H1 (cell line): ENCODE measurements at regions not wholly inside any gene's neighbourhood (a gene's known extent, or its start where the extent isn't known, plus 50 kb on each side); places are given as distances from the start of the nearest gene placed in this dataset.

Experiments used
- CTCF ChIA-PET: fragments of 300-600 bp; sonication (Branson Sonifier 250); formaldehyde crosslinking; loops from one replicate; lab custom pipeline; 2021; ENCODE audit not compliant: partially characterized antibody; lab: Charles Lee
- POLR2A ChIA-PET: fragments of 300-600 bp; sonication (Branson Sonifier 250); formaldehyde crosslinking; loops from one replicate; lab custom pipeline; 2021; ENCODE audit warnings: inconsistent platforms; ENCODE audit not compliant: partially characterized antibody; lab: Charles Lee
- DNase-seq, 2 experiments: peaks; one replicate each; pipeline versions ENCODE4 v3.0.0 to v3.0.0-alpha.2; 2010 to 2022; ENCODE audit warnings: low spot score in 2 of 2, low read depth in 1 of 2, mixed read lengths in 1 of 2
- FAIRE-seq: peaks from 2 replicates; lab custom pipeline; 2011; peaks lifted over from hg19 to GRCh38; lab: Jason Lieb, UNC
- H2AFZ ChIP-seq: 2 replicates; pipeline ENCODE4 v1.8.1; 2012; ENCODE audit warnings: low read length, inconsistent platforms
- H2AK5ac ChIP-seq: 2 replicates; pipeline ENCODE4 v1.6.1; 2013; ENCODE audit warnings: low read depth, low read length
- H2BK120ac ChIP-seq: replicated peaks from 2 replicates; pipeline ENCODE3; 2013; ENCODE audit warnings: low read depth, low read length, inconsistent platforms
- H2BK12ac ChIP-seq: 2 replicates; pipeline ENCODE4 v1.6.1; 2013; ENCODE audit warnings: low read depth, low read length
- H2BK15ac ChIP-seq: 2 replicates; pipeline ENCODE4 v1.6.1; 2013; ENCODE audit warnings: low read length
- H2BK20ac ChIP-seq: 2 replicates; pipeline ENCODE4 v1.6.1; 2013; ENCODE audit warnings: low read length
- H2BK5ac ChIP-seq: 2 replicates; pipeline ENCODE4 v1.6.1; 2013; ENCODE audit warnings: low read depth, low read length
- H3K14ac ChIP-seq: 2 replicates; pipeline ENCODE4 v1.6.1; 2013; ENCODE audit warnings: inconsistent platforms; ENCODE audit not compliant: insufficient read length
- H3K18ac ChIP-seq: 2 replicates; pipeline ENCODE4 v1.6.1; 2013; ENCODE audit warnings: low read length; ENCODE audit errors: extremely low read depth
- H3K23ac ChIP-seq: 2 replicates; pipeline ENCODE4 v1.6.1; 2013; ENCODE audit warnings: inconsistent platforms; ENCODE audit not compliant: insufficient read length
- H3K23me2 ChIP-seq: 2 replicates; pipeline ENCODE4 v1.6.1; 2013; ENCODE audit warnings: low read depth, low read length
- H3K27ac ChIP-seq: 2 replicates; pipeline ENCODE4 v1.6.1; 2011; ENCODE audit warnings: low read depth, low read length, inconsistent platforms
- H3K27me3 ChIP-seq, 4 experiments: replicated peaks in 1 of 4; 1 replicate in 1 of 4; 2 replicates in 3 of 4; pipeline versions ENCODE4 v1.6.1 to v1.8.1; 2011 to 2013; ENCODE audit warnings: low read length in 3 of 4, mild to moderate bottlenecking in 3 of 4, inconsistent platforms in 2 of 4, mixed read lengths in 2 of 4, moderate library complexity in 1 of 4; ENCODE audit not compliant: control insufficient read depth in 3 of 4, insufficient read depth in 3 of 4; ENCODE audit errors: extremely low read depth in 1 of 4
- H3K36me3 ChIP-seq, 4 experiments: 2 replicates each; pipeline versions ENCODE4 v1.6.1 to v1.8.1; 2011 to 2013; ENCODE audit warnings: mild to moderate bottlenecking in 4 of 4, low read length in 3 of 4, moderate library complexity in 2 of 4, control low read depth in 1 of 4, inconsistent platforms in 1 of 4; ENCODE audit not compliant: insufficient read depth in 4 of 4, control insufficient read depth in 2 of 4
- H3K4ac ChIP-seq: replicated peaks from 2 replicates; pipeline ENCODE3; 2013; ENCODE audit warnings: low read length, low read depth, mixed read lengths, inconsistent platforms; ENCODE audit not compliant: insufficient read length
- H3K4me1 ChIP-seq, 4 experiments: replicated peaks in 1 of 4; 1 replicate in 1 of 4; 2 replicates in 3 of 4; pipeline versions ENCODE4 v1.6.1 to v1.8.1; 2011 to 2013; ENCODE audit warnings: low read length in 3 of 4, inconsistent platforms in 2 of 4, mixed read lengths in 1 of 4; ENCODE audit not compliant: insufficient read depth in 4 of 4, control insufficient read depth in 3 of 4
- H3K4me2 ChIP-seq, 2 experiments: 2 replicates each; pipeline versions ENCODE4 v1.6.1 to v1.8.1; 2011 to 2013; ENCODE audit warnings: low read depth in 2 of 2, low read length in 2 of 2, control low read depth in 1 of 2, inconsistent platforms in 1 of 2, mild to moderate bottlenecking in 1 of 2; ENCODE audit not compliant: insufficient read depth in 1 of 2
- H3K4me3 ChIP-seq, 4 experiments: fragments of 200-600, 300-600 bp in 1 of 4; sonication (generic), shearing (Covaris generic), sonication (Bioruptor Twin) in 1 of 4; 2 replicates each; pipeline versions ENCODE4 v1.5.1 to v1.8.1; 2011 to 2016; ENCODE audit warnings: low read length in 4 of 4, low read depth in 3 of 4, control low read depth in 2 of 4, inconsistent platforms in 2 of 4, mild to moderate bottlenecking in 2 of 4, mixed read lengths in 1 of 4, moderate library complexity in 1 of 4; ENCODE audit not compliant: insufficient read depth in 2 of 4; ENCODE audit errors: extremely low read depth in 1 of 4
- H3K56ac ChIP-seq: replicated peaks from 2 replicates; pipeline ENCODE3; 2013; ENCODE audit warnings: low read depth, mild to moderate bottlenecking, mixed read lengths, low read length, inconsistent platforms; ENCODE audit not compliant: insufficient read length
- H3K79me1 ChIP-seq: 2 replicates; pipeline ENCODE4 v1.6.1; 2013; ENCODE audit warnings: low read depth, low read length, control low read depth
- H3K79me2 ChIP-seq, 2 experiments: 2 replicates each; pipeline versions ENCODE4 v1.6.1 to v1.8.1; 2012 to 2013; ENCODE audit warnings: low read length in 2 of 2, mild to moderate bottlenecking in 2 of 2, inconsistent platforms in 1 of 2; ENCODE audit not compliant: insufficient read depth in 2 of 2, control insufficient read depth in 1 of 2
- H3K9ac ChIP-seq, 4 experiments: replicated peaks in 1 of 4; 1 replicate in 1 of 4; 2 replicates in 3 of 4; pipeline versions ENCODE4 v1.6.1 to v1.8.1; 2011 to 2013; ENCODE audit warnings: low read depth in 3 of 4, low read length in 3 of 4, control low read depth in 2 of 4, mild to moderate bottlenecking in 2 of 4, moderate library complexity in 2 of 4, inconsistent platforms in 1 of 4; ENCODE audit errors: extremely low read depth in 1 of 4
- H3K9me3 ChIP-seq, 2 experiments: 2 replicates each; pipeline versions ENCODE4 v1.6.1 to v1.8.1; 2012 to 2013; ENCODE audit warnings: mild to moderate bottlenecking in 2 of 2, moderate library complexity in 2 of 2, control low read depth in 1 of 2, inconsistent platforms in 1 of 2, low read depth in 1 of 2, low read length in 1 of 2, mixed read lengths in 1 of 2; ENCODE audit not compliant: insufficient read depth in 2 of 2
- H4K20me1 ChIP-seq, 2 experiments: replicated peaks in 1 of 2; 2 replicates each; pipeline versions ENCODE3 to v1.8.1; 2011 to 2013; ENCODE audit warnings: inconsistent platforms in 2 of 2, low read length in 2 of 2, mild to moderate bottlenecking in 1 of 2; ENCODE audit not compliant: insufficient read depth in 2 of 2, control insufficient read depth in 1 of 2
- H4K5ac ChIP-seq: 2 replicates; pipeline ENCODE4 v1.6.1; 2013; ENCODE audit warnings: low read length, low read depth, mixed read lengths, inconsistent platforms; ENCODE audit not compliant: insufficient read length
- H4K8ac ChIP-seq: 2 replicates; pipeline ENCODE4 v1.8.0; 2013; ENCODE audit warnings: mild to moderate bottlenecking, moderate library complexity, low read length, inconsistent platforms; ENCODE audit not compliant: insufficient read depth; ENCODE audit errors: extremely low read depth
- H4K91ac ChIP-seq: replicated peaks from 2 replicates; pipeline ENCODE3; 2013; ENCODE audit warnings: low read length, mixed read lengths, inconsistent platforms; ENCODE audit not compliant: insufficient read length
- ATF2 ChIP-seq: IDR thresholded peaks from 2 replicates; pipeline ENCODE4 v1.6.1; 2012; ENCODE audit warnings: low read length, inconsistent platforms
- ATF3 ChIP-seq: IDR thresholded peaks from 2 replicates; pipeline ENCODE4 v1.6.1; 2011; ENCODE audit warnings: low read depth, mild to moderate bottlenecking, low read length; ENCODE audit not compliant: insufficient read depth
- BACH1 ChIP-seq: IDR thresholded peaks from 2 replicates; pipeline ENCODE4 v1.6.1; 2012; ENCODE audit warnings: low read length, improper control_type of control experiment
- BCL11A ChIP-seq, 2 experiments: IDR thresholded peaks; one replicate each; pipeline ENCODE4 v1.6.1; 2011; ENCODE audit warnings: low read depth in 2 of 2, low read length in 2 of 2, mild to moderate bottlenecking in 2 of 2
- BRCA1 ChIP-seq: IDR thresholded peaks from 2 replicates; pipeline ENCODE4 v1.6.1; 2012; ENCODE audit warnings: low read depth, low read length, improper control_type of control experiment
- CBX5 ChIP-seq: fragments of 300-800, 300-1000 bp; sonication (generic); IDR thresholded peaks from 2 replicates; pipeline ENCODE4 v1.7.1; 2016; ENCODE audit warnings: antibody characterized with exemption, low read length, low read depth
- KDM1A ChIP-seq: fragments of 200-600, 300-600 bp; sonication (generic); IDR thresholded peaks from 2 replicates; pipeline ENCODE4 v1.7.1; 2016; ENCODE audit warnings: mild to moderate bottlenecking, low read length, borderline replicate concordance
- SIN3A ChIP-seq, 2 experiments: IDR thresholded peaks in 1 of 2; conservative IDR thresholded peaks in 1 of 2; 2 replicates each; pipeline ENCODE4 v1.6.1; 2011 to 2012; ENCODE audit warnings: low read length in 2 of 2, improper control_type of control experiment in 1 of 2, low read depth in 1 of 2, mild to moderate bottlenecking in 1 of 2
- SP1 ChIP-seq: IDR thresholded peaks from 2 replicates; pipeline ENCODE4 v1.6.1; 2011; ENCODE audit warnings: low read depth, low read length
- TAF1 ChIP-seq: IDR thresholded peaks from 2 replicates; pipeline ENCODE4 v1.6.1; 2011; ENCODE audit warnings: mild to moderate bottlenecking, low read depth, low read length
- TAF7 ChIP-seq: optimal IDR thresholded peaks from 2 replicates; pipeline ENCODE3; 2011; ENCODE audit warnings: low read depth, mild to moderate bottlenecking, inconsistent platforms, low read length, moderate library complexity, borderline replicate concordance
- WGBS, 2 experiments: shearing (Covaris generic) in 1 of 2; methylation state at CpG; one replicate each; pipeline versions ENCODE4 v1.1.6 to v1.1.7; 2013 to 2015; ENCODE audit warnings: low lambda C conversion rate in 2 of 2, mixed read lengths in 2 of 2, inconsistent platforms in 1 of 2, low coverage in 1 of 2, missing lambda C conversion rate in 1 of 2; ENCODE audit not compliant: insufficient replicate concordance in 2 of 2, insufficient coverage in 1 of 2, insufficient read length in 1 of 2; ENCODE audit errors: extremely low coverage in 1 of 2, missing lambda C conversion rate in 1 of 2; 5-methylcytosine and 5-hydroxymethylcytosine counted together
- TF ChIP-seq, protein P1 (sequence below): IDR thresholded peaks from 2 replicates; pipeline ENCODE4 v1.6.1; 2012; ENCODE audit warnings: inconsistent platforms

DNA sequence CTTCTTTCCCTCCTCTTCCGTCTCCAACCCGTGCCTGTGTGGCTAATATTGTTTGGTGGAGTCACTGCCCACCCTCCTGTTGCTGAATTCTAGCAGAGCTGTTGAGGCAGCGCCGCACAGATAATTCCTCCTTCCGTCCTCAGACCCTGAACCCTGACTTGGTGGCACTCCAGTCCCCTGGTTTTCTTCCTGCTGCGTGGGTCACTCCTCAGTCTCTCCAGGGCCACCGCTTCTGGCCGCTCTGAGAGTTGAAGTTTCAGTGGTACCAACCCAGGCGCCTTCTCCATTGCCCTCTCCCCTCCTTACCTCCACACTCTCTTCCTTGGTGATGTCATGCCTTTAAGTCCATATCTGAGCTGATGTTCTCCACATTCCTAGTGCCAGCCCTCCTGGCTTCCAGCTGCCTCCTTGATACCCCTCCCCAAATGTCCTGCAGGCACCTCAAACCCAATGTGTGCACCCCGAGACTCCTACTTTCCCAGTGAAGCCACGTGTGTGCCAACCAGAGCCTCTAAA lies 54.5 kb upstream of the RASD2 start:
- Histone ChIP-seq H3K79me1 (no peaks in the 10 kb centered on the region), H2AK5ac (no peak overlapping the region), H4K8ac (no peak overlapping the region), H3K9ac (no peak overlapping the region), H2BK12ac (no peak overlapping the region), H3K79me2 (no peaks in the 10 kb centered on the region), H2BK15ac (no peak overlapping the region), H3K4me3 (no peak overlapping the region), H2BK120ac (no peak overlapping the region), H2BK5ac (no peak overlapping the region), H3K27me3 (peaks cover 0 to 9% (median 0%) of the 10 kb centered on the region in 4 experiments; a peak in 4 of 7 replicates), H3K9me3 (no peaks in the 10 kb centered on the region), H3K23ac (no peak overlapping the region), H3K14ac (no peak overlapping the region), H3K18ac (no peak overlapping the region), H2AFZ (no peak overlapping the region), H3K27ac (no peak overlapping the region), H3K4ac (no peak overlapping the region), H3K56ac (no peak overlapping the region), H3K23me2 (no peaks in the 10 kb centered on the region), H2BK20ac (no peak overlapping the region), H3K36me3 (no peaks in the 10 kb centered on the region), H4K5ac (no peak overlapping the region), H4K20me1 (no peaks in the 10 kb centered on the region), H3K4me1 (no peaks in the 10 kb centered on the region; a peak in 1 of 7 replicates), H3K4me2 (no peak overlapping the region), H4K91ac (no peak overlapping the region)
- ChIA-PET POLR2A (no interaction called here), CTCF (interaction anchor here (0.7 kb wide), 1 partner anchor 134 kb away, joined by 3 read pairs; no protein-coding TSS in a partner anchor)
- FAIRE-seq (no peak), DNase-seq (no peak)
- WGBS, 2 experiments: 86% methylated on average over 11 of the region's 11 CpGs; no CpG with 5 or more reads in 1 of the 2 experiments
- no peak for TF ChIP-seq BCL11A (IDR thresholded peaks at IDR 0.05; ENCODE audit: low read depth in 2 of 2, low read length in 2 of 2)
- no peak for TF ChIP-seq CBX5
- TF ChIP-seq KDM1A: no peak
- no peak for TF ChIP-seq SIN3A (conservative IDR thresholded peaks at IDR 0.05 in 1 of 2, IDR thresholded peaks at IDR 0.05 in 1 of 2; ENCODE audit: low read depth in 1 of 2, low read length in 2 of 2)
- TF ChIP-seq TAF7: no peak
- TF ChIP-seq ATF2: no peak
- TF ChIP-seq SP1: no peak
- TF ChIP-seq BACH1: no peak
- no peak for TF ChIP-seq ATF3
- no peak for TF ChIP-seq BRCA1
- TF ChIP-seq, protein P1, sequence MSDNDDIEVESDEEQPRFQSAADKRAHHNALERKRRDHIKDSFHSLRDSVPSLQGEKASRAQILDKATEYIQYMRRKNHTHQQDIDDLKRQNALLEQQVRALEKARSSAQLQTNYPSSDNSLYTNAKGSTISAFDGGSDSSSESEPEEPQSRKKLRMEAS: no peak
- TF ChIP-seq TAF1: no peak
